K562 (cell line): ENCODE measurements at regions not wholly inside any gene's neighbourhood (a gene's known extent, or its start where the extent isn't known, plus 50 kb on each side); places are given as distances from the start of the nearest gene placed in this dataset.

Experiments
- ATAC-seq: fragments of 200-7000 bp; cut with Tn5 transposase; 3 replicates; pipeline ENCODE4 v1.9.1; 2020; ENCODE audit warnings: moderate library complexity
- BruUV-seq: library from RNA; stranded (reverse); fragments of 400-500 nt; replicated peaks from 2 replicates; lab custom pipeline; 2021; lab: Mats Ljungman, UMichigan
- CTCF ChIA-PET: fragments of 300-600 bp; formaldehyde crosslinking; extraction: SDS; loops from one replicate; lab custom pipeline; 2021; ENCODE audit warnings: low intra/inter-chr PET ratio; lab: Yijun Ruan, JAX
- POLR2A ChIA-PET: fragments of 300-600, 350-650 bp; sonication (Branson Sonifier 250); formaldehyde crosslinking; extraction: SDS; loops from one replicate; lab custom pipeline; 2021; ENCODE audit warnings: antibody characterized with exemption, inconsistent platforms; lab: Yijun Ruan, JAX
- DNase-seq, 4 experiments: peaks; one replicate each; pipeline versions ENCODE4 v3.0.0 to v3.0.0-alpha.2; 2011 to 2018; ENCODE audit warnings: low spot score in 3 of 4, mixed read lengths in 3 of 4; ENCODE audit errors: extremely low read depth in 1 of 4
- FAIRE-seq: peaks from 2 replicates; lab custom pipeline; 2011; peaks lifted over from hg19 to GRCh38; lab: Jason Lieb, UNC
- H2AFZ ChIP-seq: 2 replicates; pipeline ENCODE4 v1.6.0; 2011; ENCODE audit warnings: low read depth, low read length, control low read depth, inconsistent platforms
- H3K27ac ChIP-seq: fragments of 200-600 bp; 3 replicates; pipeline ENCODE4 v1.8.0; 2011; ENCODE audit warnings: low read depth, mild to moderate bottlenecking, control low read depth, inconsistent platforms, low read length, moderate library complexity, mixed read lengths; ENCODE audit errors: extremely low read depth
- H3K27me3 ChIP-seq, 2 experiments: fragments of 300-600 bp in 1 of 2; 2 replicates in 1 of 2; 3 replicates in 1 of 2; pipeline versions ENCODE4 v1.6.0 to v1.8.0; 2011; ENCODE audit warnings: inconsistent platforms in 2 of 2, low read length in 2 of 2, mild to moderate bottlenecking in 1 of 2, mixed read lengths in 1 of 2, moderate library complexity in 1 of 2; ENCODE audit not compliant: control insufficient read depth in 2 of 2, insufficient read depth in 2 of 2
- H3K36me3 ChIP-seq: fragments of 300-600 bp; 3 replicates; pipeline ENCODE4 v1.8.0; 2011; ENCODE audit warnings: mild to moderate bottlenecking, low read length, inconsistent platforms; ENCODE audit not compliant: control insufficient read depth, insufficient read depth
- H3K4me1 ChIP-seq, 2 experiments: fragments of 200-600 bp in 1 of 2; replicated peaks in 1 of 2; 2 replicates in 1 of 2; 3 replicates in 1 of 2; pipeline versions ENCODE4 v1.5.1 to v1.8.0; 2011; ENCODE audit warnings: inconsistent platforms in 2 of 2, low read length in 2 of 2, mild to moderate bottlenecking in 1 of 2, mixed read lengths in 1 of 2, moderate library complexity in 1 of 2; ENCODE audit not compliant: control insufficient read depth in 2 of 2, insufficient read depth in 2 of 2
- H3K4me2 ChIP-seq: 2 replicates; pipeline ENCODE4 v1.6.1; 2011; ENCODE audit warnings: low read length, control low read depth, inconsistent platforms, mixed read lengths; ENCODE audit not compliant: insufficient read depth
- H3K4me3 ChIP-seq: fragments of 200-600 bp; sonication (generic), shearing (Covaris generic); 2 replicates; pipeline ENCODE4 v1.5.1; 2016; ENCODE audit warnings: control low read depth, inconsistent platforms
- H3K79me2 ChIP-seq: fragments of 200-600 bp; 3 replicates; pipeline ENCODE4 v1.8.0; 2011; ENCODE audit warnings: low read length, inconsistent platforms; ENCODE audit not compliant: control insufficient read depth, insufficient read depth
- H3K9ac ChIP-seq, 2 experiments: 2 replicates each; pipeline versions ENCODE4 v1.6.0 to v1.6.1; 2011; ENCODE audit warnings: low read depth in 2 of 2, low read length in 2 of 2, control low read depth in 1 of 2, inconsistent platforms in 1 of 2, mild to moderate bottlenecking in 1 of 2, mixed read lengths in 1 of 2; ENCODE audit not compliant: insufficient read depth in 1 of 2
- H3K9me1 ChIP-seq: one replicate; pipeline ENCODE4 v1.6.0; 2011; ENCODE audit warnings: inconsistent platforms, mild to moderate bottlenecking, low read length, moderate library complexity; ENCODE audit not compliant: control insufficient read depth, insufficient read depth
- H3K9me3 ChIP-seq: replicated peaks from 2 replicates; pipeline ENCODE4 v1.5.1; 2011; ENCODE audit warnings: low read depth, low read length, inconsistent platforms; ENCODE audit not compliant: control insufficient read depth, insufficient read depth
- H4K20me1 ChIP-seq: replicated peaks from 2 replicates; pipeline ENCODE4 v1.6.1; 2011; ENCODE audit warnings: low read length, inconsistent platforms, mixed read lengths; ENCODE audit not compliant: control insufficient read depth, insufficient read depth
- ATF7 ChIP-seq: fragments of 450-650 bp; IDR thresholded peaks from 2 replicates; pipeline ENCODE4 v1.7.1; 2014; ENCODE audit warnings: mild to moderate bottlenecking, moderate library complexity
- CREB5 ChIP-seq: fragments of 250-450 bp; sonication (Bioruptor Pico); IDR thresholded peaks from 2 replicates; pipeline ENCODE4 v1.5.0; 2020; ENCODE audit warnings: mild to moderate bottlenecking
- FOXJ2 ChIP-seq: fragments of 200-800 bp; sonication (Bioruptor generic); IDR thresholded peaks from 2 replicates; pipeline ENCODE4 v1.6.1; 2016; ENCODE audit warnings: missing genetic modification characterization, missing compliant biosample characterization
- MEF2D ChIP-seq: conservative IDR thresholded peaks from 2 replicates; pipeline ENCODE4 v1.6.1; 2016; ENCODE audit warnings: low read depth, missing genetic modification characterization, missing compliant biosample characterization
- RBM34 ChIP-seq: fragments of 200-400 bp; formaldehyde crosslinking; IDR thresholded peaks from 2 replicates; pipeline ENCODE4 v1.6.1; 2018; ENCODE audit warnings: low read length, borderline replicate concordance; ENCODE audit not compliant: insufficient read depth
- RCOR1 ChIP-seq, 2 experiments: IDR thresholded peaks; 2 replicates each; pipeline ENCODE4 v1.6.1; 2012; ENCODE audit warnings: low read depth in 2 of 2, low read length in 2 of 2, borderline replicate concordance in 1 of 2, improper control_type of control experiment in 1 of 2
- RFX1 ChIP-seq: fragments of 450-650 bp; IDR thresholded peaks from 2 replicates; pipeline ENCODE4 v1.6.1; 2016; ENCODE audit warnings: mild to moderate bottlenecking, moderate library complexity
- SMARCA4 ChIP-seq: fragments of 450-650 bp; IDR thresholded peaks from 2 replicates; pipeline ENCODE4 v1.6.1; 2016
- SMARCC2 ChIP-seq: fragments of 450-650 bp; IDR thresholded peaks from 2 replicates; pipeline ENCODE4 v1.6.1; 2017; ENCODE audit warnings: antibody characterized with exemption, moderate library complexity, mild to moderate bottlenecking, low read depth
- SP1 ChIP-seq: sonication (generic); formaldehyde crosslinking; IDR thresholded peaks from 2 replicates; pipeline ENCODE4 v1.8.1; 2022; ENCODE audit warnings: mild to moderate bottlenecking, missing genetic modification reagents
- UBTF ChIP-seq, 2 experiments: IDR thresholded peaks; 2 replicates each; pipeline ENCODE4 v1.6.1; 2012; ENCODE audit warnings: improper control_type of control experiment in 2 of 2, low read depth in 2 of 2, low read length in 2 of 2, borderline replicate concordance in 1 of 2
- USF2 ChIP-seq: sonication (generic); formaldehyde crosslinking; IDR thresholded peaks from 2 replicates; pipeline ENCODE4 v1.5.0; 2020; ENCODE audit warnings: missing genetic modification reagents
- ZBTB9 ChIP-seq: fragments of 450-650 bp; formaldehyde crosslinking; IDR thresholded peaks from 2 replicates; pipeline ENCODE4 v1.4.0; 2020; ENCODE audit warnings: mild to moderate bottlenecking, moderate library complexity
- ZNF764 ChIP-seq: fragments of 250-450 bp; sonication (Bioruptor Pico); IDR thresholded peaks from 2 replicates; pipeline ENCODE4 v1.4.0; 2020; ENCODE audit warnings: low read depth, mild to moderate bottlenecking, moderate library complexity
- WGBS: fragments of 100-300 bp; shearing (Covaris generic); methylation state at CpG from one replicate; pipeline ENCODE4 v1.1.6; 2016; ENCODE audit warnings: low coverage, mixed read lengths; ENCODE audit not compliant: insufficient coverage; ENCODE audit errors: missing lambda C conversion rate; 5-methylcytosine and 5-hydroxymethylcytosine counted together
- in situ Hi-C: fragments of 300-500 bp; cut with MboI; formaldehyde crosslinking; loops from 4 replicates; pipeline ENCODE4 v1.15.0; 2018; ENCODE audit warnings: inconsistent platforms, mixed read lengths
- intact Hi-C: fragments of 100-400 bp; cut with micrococcal nuclease; formaldehyde crosslinking; loops from 2 replicates; pipeline ENCODE4 v1.14.2; 2022

- CTCF ChIA-PET: no interaction called here
- WGBS: 0% methylated on average over 12 of the region's 14 CpGs
Measured at GRCh38 chr14:99015833-99016232, 256.2 kb downstream of the BCL11B start.

More at GRCh38 chr14:99015833-99016232, 256.2 kb downstream of the BCL11B start:
- FAIRE-seq (no peak), ATAC-seq (no peak), DNase-seq (no peak)
- no peak overlapping the region for H3K4me3 ChIP-seq
- in situ Hi-C loops: no loop called here
- no peaks in the 10 kb centered on the region for H3K79me2 ChIP-seq
- BruUV-seq: no TSS peak
- no peaks in the 10 kb centered on the region for H3K36me3 ChIP-seq
- POLR2A ChIA-PET: no interaction called here
- no peaks in the 10 kb centered on the region for H3K27me3 ChIP-seq
- no peaks in the 10 kb centered on the region for H3K9me3 ChIP-seq
- H3K9me1 ChIP-seq: no peaks in the 10 kb centered on the region
- intact Hi-C loops: no loop called here
- no peak overlapping the region for H2AFZ ChIP-seq
- no peak overlapping the region for H3K27ac ChIP-seq
- H3K9ac ChIP-seq: no peak overlapping the region
- TF ChIP-seq MEF2D (tag): no peak
- TF ChIP-seq USF2 (CRISPR knock-in tag): no peak
- TF ChIP-seq ATF7: no peak
- no peak for TF ChIP-seq ZBTB9 (CRISPR knock-in tag)
- TF ChIP-seq ZNF764 (CRISPR knock-in tag): no peak
- no peak for TF ChIP-seq SP1 (CRISPR knock-in tag)
- TF ChIP-seq SMARCA4: no peak
- TF ChIP-seq CREB5 (CRISPR knock-in tag): no peak
- no peak for TF ChIP-seq SMARCC2
- no peak for TF ChIP-seq FOXJ2 (tag)
- TF ChIP-seq UBTF (IDR thresholded peaks at IDR 0.05; ENCODE audit: borderline replicate concordance in 1 of 2, low read depth in 2 of 2, low read length in 2 of 2): no peak
- no peak for TF ChIP-seq RCOR1 (IDR thresholded peaks at IDR 0.05; ENCODE audit: borderline replicate concordance in 1 of 2, low read depth in 2 of 2, low read length in 2 of 2)
- no peak for TF ChIP-seq RFX1
- no peak for TF ChIP-seq RBM34
- TF ChIP-seq, all 486 proteins: peak for 0
- Histone ChIP-seq H4K20me1 (no peaks in the 10 kb centered on the region), H3K4me1 (no peaks in the 10 kb centered on the region), H3K4me2 (no peak overlapping the region)
